ENCODE measurements at regions not wholly inside any gene's neighbourhood (a gene's known extent, or its start where the extent isn't known, plus 50 kb on each side); places are given as distances from the start of the nearest gene placed in this dataset.
"Not testable (repeated sequence)": the region's sequence is repeated elsewhere in the genome, so short reads cannot be mapped to it uniquely, and the experiment has no call there.

DNA sequence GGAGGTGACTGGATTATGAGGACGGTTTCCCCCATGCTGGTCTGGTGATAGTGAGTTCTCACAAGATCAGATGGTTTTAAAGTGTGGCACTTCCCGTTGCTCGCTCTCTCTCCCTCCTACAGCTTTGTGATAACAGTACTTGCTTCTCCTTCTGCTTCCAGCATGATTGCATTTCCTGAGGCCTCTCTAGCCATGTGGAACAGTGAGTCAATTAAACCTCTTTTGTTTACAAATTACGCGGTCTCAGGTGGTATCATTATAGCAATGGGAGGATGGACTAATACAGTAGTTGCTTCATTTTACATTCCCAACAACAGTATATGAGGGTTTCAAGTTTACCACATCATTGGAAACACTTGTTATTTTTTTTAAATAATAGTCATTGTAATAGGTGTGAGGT is 937.3 kb upstream of the ARRDC3 start:
- no peak for DNase-seq (ENCODE audit: low read depth in 2 of 2)

DNA sequence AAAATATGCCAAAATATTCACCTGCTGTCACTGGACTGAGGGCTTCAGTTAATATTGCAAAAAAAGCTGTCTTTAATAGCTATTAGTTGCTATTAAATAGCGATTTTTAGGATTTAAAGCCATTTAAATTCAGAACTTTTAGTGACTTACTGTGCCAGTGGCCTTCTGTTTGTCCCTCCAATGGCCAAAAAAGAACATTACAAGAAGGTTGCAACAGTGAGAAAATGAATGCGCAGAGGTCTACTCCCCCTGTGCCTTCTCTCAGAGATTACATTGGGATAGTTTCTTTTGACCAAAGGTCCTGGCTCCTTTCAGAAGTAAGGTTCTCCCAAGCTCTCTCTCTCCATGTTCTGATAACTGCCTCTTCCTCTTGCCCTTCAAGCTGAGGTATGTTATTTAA is 930.3 kb upstream of the ARRDC3 start:
- no peak for DNase-seq (ENCODE audit: low read depth in 2 of 2)

DNA sequence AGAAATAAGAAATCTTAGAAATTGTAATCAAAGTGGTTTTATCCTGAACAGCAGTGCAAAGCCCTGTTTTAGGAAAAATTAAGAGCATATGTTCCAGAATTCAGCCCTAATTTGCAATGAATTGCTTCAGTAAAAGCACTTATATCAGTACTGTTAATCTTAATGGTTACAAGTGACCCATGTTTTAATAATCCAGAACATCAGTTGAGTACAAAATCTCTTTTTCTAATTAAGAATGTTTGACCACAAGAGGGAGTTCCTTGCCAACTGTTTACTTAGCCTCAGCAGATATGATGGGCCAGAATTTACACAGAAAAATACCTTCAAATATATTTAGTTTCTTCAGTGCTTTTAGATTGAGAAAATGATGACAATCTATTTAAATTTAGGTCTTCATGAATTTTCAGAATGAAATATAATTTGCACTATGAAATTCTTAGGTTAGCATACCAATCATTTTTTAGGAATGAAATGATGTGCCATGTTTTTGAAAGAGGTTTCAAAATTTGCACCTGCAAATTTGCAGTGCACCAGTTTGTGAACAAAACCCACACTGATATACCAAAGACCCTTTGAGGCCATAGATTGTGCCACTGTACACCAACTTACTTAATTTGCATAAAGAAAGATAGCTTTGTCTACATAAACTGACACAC is 926.3 kb upstream of the ARRDC3 start:
- DNase-seq (ENCODE audit: low read depth in 2 of 2): peak in 1 of 2 experiments; percentile 9

DNA sequence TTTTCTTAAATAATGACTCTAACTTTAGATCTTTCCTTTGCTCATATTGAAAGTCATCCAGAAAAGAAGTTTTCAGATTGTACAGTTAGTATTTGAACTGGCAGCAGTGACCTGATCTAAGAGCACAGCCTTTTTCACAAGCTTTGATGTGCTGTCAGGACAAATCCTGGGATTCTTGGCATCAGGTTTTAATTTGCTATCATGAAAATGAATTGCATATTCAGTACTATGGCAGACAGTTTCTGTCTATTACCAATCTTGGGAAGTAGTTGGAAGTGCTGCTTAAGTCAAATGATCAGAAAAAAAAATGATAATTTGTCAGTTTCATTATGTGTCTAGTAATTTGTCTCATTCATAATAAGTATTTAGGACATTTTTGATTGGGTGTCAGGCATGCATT is 925.6 kb upstream of the ARRDC3 start:
- no peak for DNase-seq (ENCODE audit: low read depth in 2 of 2)

DNA sequence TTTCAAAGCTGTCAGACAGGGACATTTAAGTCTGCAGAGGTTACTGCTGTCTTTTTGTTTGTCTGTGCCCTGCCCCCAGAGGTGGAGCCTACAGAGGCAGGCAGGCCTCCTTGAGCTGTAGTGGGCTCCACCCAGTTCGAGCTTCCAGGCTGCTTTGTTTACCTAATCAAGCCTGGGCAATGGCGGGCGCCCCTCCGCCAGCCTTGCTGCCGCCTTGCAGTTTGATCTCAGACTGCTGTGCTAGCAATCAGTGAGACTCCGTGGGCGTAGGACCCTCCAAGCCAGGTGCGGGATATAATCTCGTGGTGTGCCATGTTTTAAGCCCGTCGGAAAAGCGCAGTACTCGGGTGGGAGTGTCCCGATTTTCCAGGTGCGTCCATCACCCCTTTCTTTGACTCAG is 919.2 kb upstream of the ARRDC3 start:
- not testable (repeated sequence) for DNase-seq (ENCODE audit: low read depth in 2 of 2)

DNA sequence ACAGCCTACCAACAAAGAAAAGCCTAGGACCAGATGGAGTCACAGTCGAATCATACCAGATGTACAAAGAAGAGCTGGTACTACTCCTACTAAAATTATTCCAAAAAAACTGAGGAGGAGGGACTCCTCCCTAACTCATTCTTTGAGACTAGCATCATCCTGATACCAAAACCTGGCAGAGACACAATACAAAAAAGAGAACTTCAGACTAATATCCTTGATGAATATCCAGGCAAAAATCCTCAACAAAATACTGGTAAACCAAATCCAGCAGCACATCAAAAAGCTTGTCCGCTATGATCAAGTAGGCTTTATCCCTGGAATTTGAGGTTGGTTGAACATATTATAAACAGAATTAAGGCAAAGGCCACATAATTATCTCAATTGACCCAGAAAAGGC is 900.4 kb upstream of the ARRDC3 start:
- no peak for DNase-seq (ENCODE audit: low read depth in 2 of 2)

DNA sequence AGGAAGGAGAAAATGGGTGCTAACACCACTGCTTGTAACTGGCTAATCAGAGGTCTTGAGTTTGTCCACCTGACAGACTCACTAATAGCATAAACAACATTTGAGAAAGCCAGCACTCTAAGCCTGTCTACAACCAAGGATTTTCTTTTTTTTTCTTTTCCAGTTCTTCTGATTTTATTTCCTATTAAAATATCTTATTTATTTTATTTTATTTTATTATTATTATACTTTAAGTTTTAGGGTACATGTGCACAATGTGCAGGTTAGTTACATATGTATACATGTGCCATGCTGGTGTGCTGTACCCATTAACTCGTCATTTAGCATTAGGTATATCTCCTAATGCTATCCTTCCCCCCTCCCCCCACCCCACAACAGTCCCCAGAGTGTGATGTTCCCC is 888.6 kb upstream of the ARRDC3 start:
- not testable (repeated sequence) for DNase-seq (ENCODE audit: low read depth in 2 of 2)

DNA sequence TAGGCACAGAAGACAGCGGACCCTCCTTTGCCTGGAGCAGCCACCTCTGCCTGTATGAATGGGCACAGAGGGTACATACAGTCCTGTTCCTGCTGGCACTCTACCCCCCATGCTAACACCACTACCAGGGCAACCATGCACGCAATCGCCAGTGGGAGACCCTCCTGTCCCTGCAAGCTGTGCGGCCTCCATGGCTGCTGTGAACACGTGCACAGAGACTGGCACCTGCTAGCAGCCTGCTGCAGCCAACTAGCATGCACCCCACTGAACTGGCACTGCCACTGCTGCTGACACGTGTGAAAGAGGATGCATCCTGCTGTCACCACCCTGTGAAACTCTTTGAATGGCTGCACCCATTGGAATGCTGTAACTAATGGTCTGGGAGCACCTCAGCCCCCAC is 885.2 kb upstream of the ARRDC3 start:
- no peak for DNase-seq (ENCODE audit: low read depth in 2 of 2)

DNA sequence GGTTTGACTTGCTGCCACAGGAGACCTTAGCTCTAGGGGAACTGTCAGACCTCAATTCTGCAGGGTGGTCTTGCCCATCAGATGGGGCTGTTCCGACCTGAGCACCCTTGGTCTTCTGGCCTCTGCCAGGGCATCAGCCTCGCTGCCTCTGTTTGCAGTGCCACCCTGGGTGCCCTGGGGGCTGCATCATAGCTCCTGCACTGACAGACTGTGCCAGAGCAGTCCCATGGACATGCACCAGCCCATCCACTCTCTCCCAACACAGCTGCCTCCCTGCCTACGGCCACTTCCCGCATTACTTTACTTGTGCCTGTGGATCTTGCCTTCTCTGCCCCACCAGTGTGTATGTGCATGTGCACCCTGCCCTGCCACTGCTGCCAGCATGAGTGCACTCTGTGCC is 884.7 kb upstream of the ARRDC3 start:
- no peak for DNase-seq (ENCODE audit: low read depth in 2 of 2)

DNA sequence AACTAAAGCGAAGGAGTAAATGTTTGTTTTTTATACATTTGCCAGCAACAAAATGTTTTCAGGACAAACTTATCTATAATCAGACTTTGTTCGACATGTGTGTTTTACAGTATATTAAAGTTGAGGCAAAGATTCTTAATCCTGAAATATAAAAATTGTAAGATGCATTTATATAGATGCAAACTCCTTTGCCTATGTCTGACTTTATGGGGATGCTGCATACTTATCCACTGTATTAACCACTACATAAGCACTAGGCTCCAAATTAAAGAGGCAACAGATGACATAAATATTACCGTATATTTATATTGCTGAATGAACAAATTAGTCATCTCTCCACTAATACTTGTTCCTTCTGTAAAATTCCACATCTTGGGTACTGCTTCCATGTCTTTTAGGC is 882.7 kb upstream of the ARRDC3 start:
- no peak for DNase-seq (ENCODE audit: low read depth in 2 of 2)

DNA sequence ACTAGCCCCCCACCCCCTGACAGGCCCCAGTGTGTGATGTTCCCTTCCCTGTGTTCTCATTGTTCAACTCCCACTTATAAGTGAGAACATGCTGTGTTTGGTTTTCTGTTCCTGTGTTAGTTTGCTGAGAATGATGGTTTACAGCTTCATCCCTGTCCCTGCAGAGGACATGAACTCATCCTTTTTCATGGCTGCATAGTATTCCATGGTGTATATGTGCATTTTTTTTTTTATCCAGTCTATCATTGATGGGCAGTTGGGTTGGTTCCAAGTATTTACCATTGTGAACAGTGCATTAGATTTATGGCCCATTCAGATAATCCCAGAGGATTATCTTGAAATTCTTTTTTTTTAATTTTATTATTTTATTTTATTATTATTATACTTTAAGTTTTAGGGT is 872.5 kb upstream of the ARRDC3 start:
- DNase-seq (ENCODE audit: low read depth in 2 of 2): not testable (repeated sequence)

DNA sequence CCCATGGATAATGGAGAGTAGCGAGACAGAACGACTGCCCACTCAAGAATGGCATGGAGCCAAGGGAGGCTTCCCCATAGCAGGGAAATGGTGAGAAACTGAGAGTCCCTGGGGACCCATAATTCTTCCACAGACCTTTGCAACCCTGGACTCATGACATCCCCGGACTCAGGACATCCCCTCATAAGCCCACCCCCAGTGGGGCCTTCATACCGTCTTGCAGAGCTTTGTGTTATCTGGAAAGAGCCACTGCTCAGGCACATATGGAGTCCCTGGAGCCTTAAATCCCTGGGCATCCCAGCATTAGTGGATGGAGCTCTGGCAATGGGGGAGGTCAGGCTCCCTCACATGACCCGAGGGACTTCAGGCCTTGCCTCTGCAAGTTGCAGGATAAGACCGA is 865.4 kb upstream of the ARRDC3 start:
- no peak for DNase-seq (ENCODE audit: low read depth in 2 of 2)

DNA sequence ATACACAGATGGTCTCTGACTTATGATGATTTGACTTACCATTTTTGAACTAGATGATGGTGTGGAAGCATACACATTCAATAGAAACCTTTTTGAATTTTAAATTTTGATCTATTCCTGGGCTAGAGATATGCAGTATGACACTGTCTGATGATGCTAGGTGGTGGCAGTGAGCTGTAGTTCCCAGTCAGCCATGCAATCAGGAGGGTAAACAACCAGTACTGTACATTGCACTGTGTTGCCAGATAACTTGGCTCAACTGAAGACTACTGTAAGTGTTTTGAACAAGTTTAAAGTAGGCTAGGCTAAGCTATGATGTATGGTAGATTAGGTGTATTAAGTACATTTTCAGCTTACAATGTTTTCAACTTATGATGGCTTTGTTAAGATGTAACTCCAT is 859.1 kb upstream of the ARRDC3 start:
- DNase-seq (ENCODE audit: low read depth in 2 of 2): no peak

DNA sequence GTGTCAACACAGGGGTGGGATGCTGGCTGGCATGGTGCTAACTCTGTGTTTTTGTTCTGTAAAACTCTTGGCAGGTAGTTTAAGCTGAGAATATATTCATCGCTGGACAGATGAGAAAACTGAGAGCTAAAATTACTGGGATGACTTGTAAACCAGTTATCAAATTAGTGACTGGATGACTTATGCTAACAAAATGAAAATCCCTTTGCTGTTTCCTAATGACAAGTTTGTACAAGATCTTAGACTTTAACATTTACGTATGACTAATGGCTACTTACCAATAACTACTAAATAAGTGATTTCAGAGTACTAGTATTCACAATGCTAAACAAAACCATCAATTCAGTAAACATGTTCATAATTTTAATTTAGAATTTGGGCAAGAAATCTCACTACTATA is 854.8 kb upstream of the ARRDC3 start:
- no peak for DNase-seq (ENCODE audit: low read depth in 2 of 2)

DNA sequence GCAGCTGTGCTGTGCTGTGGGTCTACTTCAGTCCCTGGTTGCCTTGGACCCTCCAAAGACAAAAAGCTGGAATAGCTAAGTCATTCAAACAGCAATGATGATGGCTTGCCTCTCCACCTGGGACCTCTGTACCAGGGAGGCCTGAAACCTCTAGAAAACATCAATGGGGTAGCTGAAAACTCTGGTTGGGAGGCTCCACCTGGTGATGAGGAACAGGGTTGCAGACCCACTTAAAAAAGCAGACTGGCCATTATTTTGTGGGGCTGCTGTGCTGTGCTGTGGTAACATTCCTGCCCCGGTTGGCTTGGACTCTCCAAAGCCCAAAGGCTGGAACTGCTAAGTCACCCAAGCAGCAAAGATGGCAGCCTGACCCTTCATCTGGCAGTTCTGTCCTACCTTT is 839.3 kb upstream of the ARRDC3 start:
- DNase-seq (ENCODE audit: low read depth in 2 of 2): no peak

DNA sequence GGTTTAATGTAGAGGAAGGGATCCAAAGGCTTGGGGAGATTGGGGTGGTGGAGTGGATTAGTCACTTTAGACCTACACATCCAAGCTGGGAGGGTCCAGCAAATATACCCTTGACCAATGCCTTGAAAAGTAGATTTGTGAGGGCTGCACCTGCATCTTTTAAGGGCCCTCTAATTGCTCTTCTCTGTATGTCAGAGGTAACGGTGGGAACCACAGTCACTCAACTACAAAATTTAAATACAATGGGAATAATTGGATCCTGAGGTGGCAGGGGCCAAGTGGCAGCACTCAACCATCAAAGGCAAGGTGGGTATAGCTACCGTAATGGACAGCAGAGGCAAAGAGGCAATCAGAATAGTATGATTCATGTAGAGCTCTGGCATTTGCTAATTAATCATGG is 833.7 kb upstream of the ARRDC3 start:
- not testable (repeated sequence) for DNase-seq (ENCODE audit: low read depth in 2 of 2)

DNA sequence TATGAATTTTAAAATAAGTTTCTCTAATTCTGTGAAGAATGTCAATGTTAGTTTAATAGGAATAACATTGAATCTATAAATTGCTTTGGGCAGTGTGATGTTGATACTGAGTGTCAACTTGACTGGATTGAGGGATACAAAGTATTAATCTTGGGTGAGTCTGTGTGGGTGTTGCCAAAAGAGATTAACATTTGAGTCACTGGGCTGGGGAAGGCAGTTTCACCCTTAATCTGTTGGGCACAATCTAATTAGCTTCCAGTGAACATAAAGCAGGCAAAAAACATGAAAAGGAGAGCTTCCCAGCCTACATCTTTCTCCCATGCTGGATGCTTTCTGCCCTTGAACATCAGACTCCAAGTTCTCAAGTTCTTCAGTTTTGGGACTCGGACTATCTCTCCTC is 832.0 kb upstream of the ARRDC3 start:
- no peak for DNase-seq (ENCODE audit: low read depth in 2 of 2)

DNA sequence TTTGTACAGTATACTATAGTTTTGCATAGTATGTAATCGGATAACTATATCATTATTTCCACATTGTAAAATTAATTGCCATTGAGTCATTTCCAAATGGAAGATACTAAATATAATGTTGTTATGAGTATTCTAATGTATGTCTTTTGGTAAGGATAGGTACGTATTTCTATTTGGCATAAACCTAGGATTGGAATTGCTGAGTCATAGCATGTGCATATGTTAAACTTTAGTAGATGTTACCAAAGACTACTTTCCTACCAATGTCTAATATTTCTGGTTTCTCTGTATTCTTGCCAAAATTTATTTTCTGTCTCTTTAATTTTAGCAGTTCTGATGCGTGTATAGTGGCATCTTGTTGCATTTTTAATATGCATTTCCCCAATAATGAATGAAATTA is 825.1 kb upstream of the ARRDC3 start:
- no peak for DNase-seq (ENCODE audit: low read depth in 2 of 2)

DNA sequence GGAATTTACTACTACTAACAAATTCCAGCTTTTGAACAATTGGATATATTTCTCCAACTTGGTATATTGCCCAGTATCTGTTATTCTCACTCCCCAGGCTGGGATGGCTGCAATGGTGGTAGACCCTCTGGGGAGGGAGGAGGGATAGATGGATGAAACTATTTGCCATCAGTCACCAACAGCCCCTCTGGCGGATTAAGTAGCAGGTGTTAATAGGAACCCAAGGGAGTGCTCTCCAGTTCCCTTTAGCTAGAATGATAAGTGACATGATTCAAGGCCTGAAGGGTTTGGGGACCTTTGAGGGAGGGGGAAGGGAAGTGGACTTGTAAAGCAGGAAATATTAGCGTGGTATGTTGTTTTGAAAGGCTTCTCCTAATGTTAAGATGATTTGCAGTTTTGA is 824.0 kb upstream of the ARRDC3 start:
- DNase-seq (ENCODE audit: low read depth in 2 of 2): no peak

DNA sequence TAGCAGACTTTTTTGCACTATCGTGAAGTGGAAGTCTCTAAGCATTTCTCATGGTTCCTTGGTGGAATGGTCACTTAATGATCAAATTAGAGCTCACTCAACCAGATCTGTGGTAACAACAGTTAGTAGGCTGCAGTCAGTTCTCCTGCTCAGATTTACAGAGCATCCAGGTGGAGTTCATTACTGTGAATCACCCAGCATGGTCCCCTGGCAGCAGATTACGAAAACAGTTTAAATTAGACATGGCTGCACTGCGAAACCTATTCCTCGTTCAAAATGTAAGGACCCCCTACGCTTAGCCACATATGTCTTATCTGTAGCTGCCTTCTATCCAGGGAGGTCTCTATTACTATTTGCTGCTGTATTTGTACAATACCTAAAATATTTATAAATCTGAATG is 823.6 kb upstream of the ARRDC3 start:
- no peak for DNase-seq (ENCODE audit: low read depth in 2 of 2)

DNA sequence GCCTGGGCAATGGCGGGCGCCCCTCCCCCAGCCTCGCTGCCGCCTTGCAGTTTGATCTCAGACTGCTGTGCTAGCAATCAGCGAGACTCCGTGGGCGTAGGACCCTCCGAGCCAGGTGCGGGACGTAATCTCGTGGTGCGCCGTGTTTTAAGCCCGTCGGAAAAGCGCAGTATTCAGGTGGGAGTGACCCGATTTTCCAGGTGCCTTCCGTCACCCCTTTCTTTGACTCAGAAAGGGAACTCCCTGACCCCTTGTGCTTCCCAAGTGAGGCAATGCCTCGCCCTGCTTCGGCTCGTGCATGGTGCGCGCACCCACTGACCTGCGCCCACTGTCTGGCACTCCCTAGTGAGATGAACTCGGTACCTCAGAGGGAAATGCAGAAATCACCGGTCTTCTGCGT is 815.9 kb upstream of the ARRDC3 start:
- DNase-seq (ENCODE audit: low read depth in 2 of 2): not testable (repeated sequence)

DNA sequence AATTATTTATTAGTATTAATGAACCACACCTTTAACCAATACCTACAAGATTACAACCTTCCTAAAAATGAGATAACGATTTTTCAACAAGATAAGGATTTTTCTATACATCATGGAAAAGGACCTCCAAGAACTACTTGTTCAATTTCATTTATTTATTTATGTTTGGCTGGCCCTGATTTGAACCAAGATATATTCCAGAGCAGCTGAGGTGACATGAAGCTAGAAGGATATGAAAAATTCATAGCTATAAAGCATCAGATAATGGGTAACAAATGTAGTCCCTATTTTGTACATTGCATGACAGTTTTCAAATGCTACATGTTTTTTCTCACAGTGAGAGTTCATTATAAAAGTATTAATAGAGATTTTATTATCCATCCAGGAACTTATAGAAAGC is 798.5 kb upstream of the ARRDC3 start:
- DNase-seq (ENCODE audit: low read depth in 2 of 2): no peak

DNA sequence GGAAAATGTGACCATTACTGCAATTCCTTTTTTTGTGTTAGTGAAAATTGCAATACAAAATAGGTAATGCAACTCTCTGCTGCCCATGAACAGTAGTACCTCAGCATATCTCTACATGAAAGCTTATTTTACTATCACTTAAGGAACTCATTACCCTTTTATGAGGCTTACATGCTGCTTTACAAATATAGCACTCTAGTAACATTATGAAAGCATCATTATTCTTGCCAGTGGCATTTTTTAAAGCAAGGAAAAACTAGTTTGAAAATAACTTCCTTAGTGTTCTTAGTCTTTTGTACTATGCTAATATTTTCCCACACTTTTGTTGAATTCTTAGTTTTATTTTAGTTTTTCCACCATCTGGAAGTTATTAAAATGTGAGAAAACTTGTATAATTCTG is 797.3 kb upstream of the ARRDC3 start:
- DNase-seq (ENCODE audit: low read depth in 2 of 2): no peak

DNA sequence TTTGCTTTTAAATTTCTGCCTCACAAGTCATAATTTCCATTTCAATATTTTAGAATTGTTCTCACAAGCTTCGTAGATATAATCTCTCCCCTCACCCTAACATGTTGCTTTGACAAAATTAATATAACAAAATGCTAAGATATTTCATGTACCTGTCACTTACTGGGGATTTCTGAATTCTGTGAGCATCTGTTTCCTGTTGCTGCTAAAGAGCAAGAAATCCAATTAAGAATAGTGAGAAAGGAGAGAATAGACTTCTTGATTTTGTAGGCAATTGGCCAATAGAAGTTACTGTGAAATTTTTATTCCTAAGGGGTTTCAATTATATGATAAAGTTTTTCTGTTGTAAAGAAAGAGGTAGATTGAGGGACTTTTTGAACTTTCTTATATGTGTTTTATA is 796.5 kb upstream of the ARRDC3 start:
- no peak for DNase-seq (ENCODE audit: low read depth in 2 of 2)

All from fibroblast of skin of left biceps (primary cell).